ENCODE measurements at regions not wholly inside any gene's neighbourhood (a gene's known extent, or its start where the extent isn't known, plus 50 kb on each side); places are given as distances from the start of the nearest gene placed in this dataset.

GRCh38 chr21:35748678-35749314 lies 311.5 kb downstream of the SETD4 start:
- Histone ChIP-seq H3K9me3 (ENCODE audit: control insufficient read depth, insufficient read depth, low read depth, low read length) (no peaks in the 10 kb centered on the region), H3K4me1 (ENCODE audit: control insufficient read depth, insufficient read depth, low read length) (no peaks in the 10 kb centered on the region), H3K27ac (ENCODE audit: low read length) (no peak overlapping the region), H3K36me3 (ENCODE audit: control insufficient read depth, insufficient read depth, low read length) (no peaks in the 10 kb centered on the region), H3K27me3 (ENCODE audit: control insufficient read depth, insufficient read depth, low read length) (no peaks in the 10 kb centered on the region), H3K4me3 (ENCODE audit: low read depth in 2 of 2, low read length in 2 of 2) (no peak overlapping the region)
- in situ Hi-C loops (cut with HindIII; ENCODE audit: low pct_unique_long_range_greater_than_20kb, low sequenced_read_pairs) = no loop called here
- ATAC-seq (no peak), DNase-seq (ENCODE audit: low read depth, low spot score) (no peak)
- BruUV-seq (replicated peaks) = no TSS peak
- POLR2A ChIA-PET = no interaction called here
- intact Hi-C loops (cut with micrococcal nuclease; ENCODE audit: unreplicated experiment) = no loop called here
- TF ChIP-seq POLR2AphosphoS5 (IDR thresholded peaks at IDR 0.05; ENCODE audit: low read depth, low read length) (no peak), TCF7L2 (IDR thresholded peaks at IDR 0.05; ENCODE audit: low read depth, low read length) (no peak), CTCF (IDR thresholded peaks at IDR 0.05) (no peak), SIN3A (IDR thresholded peaks at IDR 0.05; ENCODE audit: borderline replicate concordance, insufficient read depth, low read depth, low read length) (no peak), REST (IDR thresholded peaks at IDR 0.05; ENCODE audit: insufficient read depth in 1 of 2, low read depth in 2 of 2, low read length in 1 of 2) (no peak)
- CTCF ChIA-PET = no interaction called here

- POLR2A ChIA-PET = no interaction called here
- H3K36me3 ChIP-seq (ENCODE audit: control insufficient read depth, insufficient read depth, low read length) = no peaks in the 10 kb centered on the region
- no peak for ATAC-seq
- H3K9me3 ChIP-seq (ENCODE audit: control insufficient read depth, insufficient read depth, low read depth, low read length) = no peaks in the 10 kb centered on the region
- in situ Hi-C loops (cut with HindIII; ENCODE audit: low pct_unique_long_range_greater_than_20kb, low sequenced_read_pairs) (no loop called here), intact Hi-C loops (cut with micrococcal nuclease; ENCODE audit: unreplicated experiment) (no loop called here)
- no peak overlapping the region for H3K4me3 ChIP-seq (ENCODE audit: low read depth in 2 of 2, low read length in 2 of 2)
- TF ChIP-seq TCF7L2 (IDR thresholded peaks at IDR 0.05; ENCODE audit: low read depth, low read length) = no peak
- no peak for TF ChIP-seq CTCF (IDR thresholded peaks at IDR 0.05)
- no peak for TF ChIP-seq SIN3A (IDR thresholded peaks at IDR 0.05; ENCODE audit: borderline replicate concordance, insufficient read depth, low read depth, low read length)
- no peak for TF ChIP-seq REST (IDR thresholded peaks at IDR 0.05; ENCODE audit: insufficient read depth in 1 of 2, low read depth in 2 of 2, low read length in 1 of 2)
- no peak for TF ChIP-seq POLR2AphosphoS5 (IDR thresholded peaks at IDR 0.05; ENCODE audit: low read depth, low read length)
- H3K27ac ChIP-seq (ENCODE audit: low read length) = no peak overlapping the region
- DNase-seq (ENCODE audit: low read depth, low spot score) = no peak
- no peaks in the 10 kb centered on the region for H3K4me1 ChIP-seq (ENCODE audit: control insufficient read depth, insufficient read depth, low read length)
- no peaks in the 10 kb centered on the region for H3K27me3 ChIP-seq (ENCODE audit: control insufficient read depth, insufficient read depth, low read length)
- CTCF ChIA-PET = no interaction called here
- BruUV-seq (replicated peaks) = no TSS peak
Measured at GRCh38 chr21:35743571-35743970, 316.8 kb downstream of the SETD4 start.
